NAMALWA (cell line): ENCODE measurements at regions not wholly inside any gene's neighbourhood (a gene's known extent, or its start where the extent isn't known, plus 50 kb on each side); places are given as distances from the start of the nearest gene placed in this dataset.
"Not testable (repeated sequence)": the region's sequence is repeated elsewhere in the genome, so short reads cannot be mapped to it uniquely, and the experiment has no call there.

Experiments used
- DNase-seq: peaks from one replicate; pipeline ENCODE4 v3.0.0-alpha.2; 2015; ENCODE audit warnings: low spot score

GRCh38 chr13:81379183-81379582 is 1038.3 kb upstream of the SPRY2 start:
- DNase-seq: no peak

GRCh38 chr13:81377921-81378320 is 1037.0 kb upstream of the SPRY2 start:
- DNase-seq: no peak

GRCh38 chr13:81375709-81376108 is 1034.8 kb upstream of the SPRY2 start:
- no peak for DNase-seq

- not testable (repeated sequence) for DNase-seq
Observed at GRCh38 chr13:81362711-81363110, 1021.8 kb upstream of the SPRY2 start.

- no peak for DNase-seq
Observed at GRCh38 chr13:81350056-81350455, 1009.1 kb upstream of the SPRY2 start.

DNA sequence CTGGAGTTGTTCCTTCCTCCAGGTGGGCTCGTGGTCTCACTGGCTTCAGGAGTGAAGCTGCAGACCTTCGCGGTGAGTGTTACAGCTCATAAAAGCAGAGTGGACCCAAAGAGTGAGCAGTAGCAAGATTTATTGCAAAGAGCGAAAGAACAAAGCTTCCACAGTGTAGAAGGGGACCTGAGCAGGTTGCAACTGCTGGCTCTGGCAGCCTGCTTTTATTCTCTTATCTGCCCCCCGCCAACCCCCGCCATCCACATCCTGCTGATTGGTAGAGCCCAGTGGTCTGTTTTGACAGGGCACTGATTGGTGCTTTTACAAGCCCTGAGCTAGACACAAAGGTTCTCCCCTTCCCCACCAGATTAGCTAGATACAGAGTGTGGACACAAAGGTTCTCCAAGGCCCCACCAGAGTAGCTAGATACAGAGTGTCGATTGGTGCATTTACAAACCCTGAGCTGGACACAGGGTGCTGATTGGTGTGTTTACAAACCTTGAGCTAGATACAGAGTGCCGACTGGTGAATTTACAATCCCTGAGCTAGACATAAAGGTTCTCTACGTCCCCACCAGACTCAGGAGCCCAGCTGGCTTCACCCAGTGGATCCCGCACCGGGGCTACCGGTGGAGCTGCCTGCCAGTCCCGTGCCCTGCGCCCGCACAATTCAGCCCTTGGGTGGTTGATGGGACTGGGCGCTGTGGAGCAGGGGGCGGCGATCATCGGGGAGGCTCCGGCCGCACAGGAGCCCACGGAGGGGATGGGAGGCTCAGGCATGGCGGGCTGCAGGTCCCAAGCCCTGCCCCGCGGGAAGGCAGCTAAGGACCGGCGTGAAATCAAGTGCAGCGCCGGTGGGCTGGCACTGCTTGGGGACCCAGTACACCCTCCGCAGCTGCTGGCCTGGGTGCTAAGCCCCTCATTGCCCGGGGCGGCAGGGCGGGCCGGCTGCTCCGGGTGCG is 999.5 kb upstream of the SPRY2 start:
- DNase-seq: not testable (repeated sequence)

DNA sequence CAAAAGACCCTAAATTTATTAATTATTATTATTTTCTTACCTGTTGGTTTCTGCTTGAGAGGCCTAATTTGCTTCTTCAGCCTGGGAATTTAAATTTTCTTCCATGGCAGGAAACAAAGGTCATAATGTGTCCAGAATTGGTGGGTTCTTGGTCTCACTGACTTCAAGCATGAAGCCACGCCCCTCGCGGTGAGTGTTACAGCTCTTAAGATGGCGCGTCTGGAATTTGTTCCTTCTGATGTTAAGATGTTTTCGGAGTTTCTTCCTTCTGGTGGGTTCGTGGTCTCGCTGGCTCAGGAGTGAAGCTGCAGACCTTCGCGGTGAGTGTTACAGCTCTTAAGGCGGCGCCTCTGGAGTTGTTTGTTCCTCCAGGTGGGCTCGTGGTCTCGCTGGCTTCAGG is 998.7 kb upstream of the SPRY2 start:
- DNase-seq: not testable (repeated sequence)

GRCh38 chr13:81334481-81334880 is 993.6 kb upstream of the SPRY2 start:
- DNase-seq: no peak

GRCh38 chr13:81326913-81327312 is 986.0 kb upstream of the SPRY2 start:
- no peak for DNase-seq

- DNase-seq: no peak
Observed at GRCh38 chr13:81320516-81320915, 979.6 kb upstream of the SPRY2 start.

- DNase-seq: no peak
Observed at GRCh38 chr13:81319351-81319750, 978.4 kb upstream of the SPRY2 start.

DNA sequence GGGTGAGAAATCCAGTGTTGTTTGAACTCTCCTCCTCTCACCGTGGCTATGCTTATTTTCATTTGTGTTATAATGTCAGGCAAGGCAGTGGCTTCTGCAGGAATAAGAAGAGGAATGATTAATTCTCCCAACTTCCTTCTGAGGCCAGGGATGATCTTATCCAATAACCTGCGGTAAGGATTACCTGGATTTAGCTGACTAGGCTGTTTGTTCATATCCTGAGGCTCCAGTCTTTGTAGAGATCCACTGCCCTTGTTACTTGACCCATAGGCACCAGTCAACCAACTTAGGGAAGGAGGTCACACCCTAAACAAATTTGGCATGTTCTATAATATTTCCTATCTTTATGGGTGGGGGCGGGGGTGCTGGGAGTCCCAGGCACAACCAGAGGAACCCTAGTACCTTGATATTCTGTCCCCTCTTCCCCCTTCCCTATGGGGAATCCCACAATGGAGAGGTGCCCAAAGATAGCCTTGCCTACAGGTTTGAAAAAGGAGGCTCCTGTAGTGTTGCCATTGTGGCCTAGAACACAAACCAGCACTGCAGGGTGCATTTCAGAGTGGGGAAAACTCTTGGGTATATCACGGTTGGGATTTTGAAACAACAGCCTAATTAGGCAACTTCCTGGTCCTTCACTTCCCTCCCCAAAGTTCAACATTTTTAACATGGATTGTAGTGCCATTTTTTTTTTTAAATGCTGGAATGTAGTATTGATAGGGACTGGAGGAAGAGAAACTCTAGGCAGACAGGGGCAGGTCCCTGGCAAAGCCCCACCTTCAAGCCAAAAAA is 977.5 kb upstream of the SPRY2 start:
- no peak for DNase-seq

- DNase-seq: no peak
Observed at GRCh38 chr13:81314461-81314860, 973.5 kb upstream of the SPRY2 start.

- no peak for DNase-seq
Observed at GRCh38 chr13:81305928-81306327, 965.0 kb upstream of the SPRY2 start.

- no peak for DNase-seq
Observed at GRCh38 chr13:81304121-81304659, 963.3 kb upstream of the SPRY2 start.

DNA sequence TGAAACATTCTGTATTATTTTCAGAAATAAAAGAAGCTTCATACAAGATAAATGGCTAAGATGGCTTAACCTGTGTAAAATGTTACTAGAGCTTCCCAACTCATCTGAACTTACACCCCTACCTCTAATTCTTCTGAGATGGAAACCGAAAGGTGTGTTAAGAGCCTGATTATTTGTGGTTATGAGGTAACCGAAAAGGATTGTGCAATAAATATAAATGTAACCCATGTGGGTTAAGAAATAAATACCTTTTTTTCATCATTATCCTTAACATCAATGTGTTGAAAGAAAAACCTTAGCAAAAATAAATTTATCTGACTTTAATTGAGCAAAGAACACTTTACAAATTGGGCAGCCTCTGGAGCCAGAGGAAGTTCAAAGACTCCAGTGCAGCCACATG is 961.8 kb upstream of the SPRY2 start:
- no peak for DNase-seq

DNA sequence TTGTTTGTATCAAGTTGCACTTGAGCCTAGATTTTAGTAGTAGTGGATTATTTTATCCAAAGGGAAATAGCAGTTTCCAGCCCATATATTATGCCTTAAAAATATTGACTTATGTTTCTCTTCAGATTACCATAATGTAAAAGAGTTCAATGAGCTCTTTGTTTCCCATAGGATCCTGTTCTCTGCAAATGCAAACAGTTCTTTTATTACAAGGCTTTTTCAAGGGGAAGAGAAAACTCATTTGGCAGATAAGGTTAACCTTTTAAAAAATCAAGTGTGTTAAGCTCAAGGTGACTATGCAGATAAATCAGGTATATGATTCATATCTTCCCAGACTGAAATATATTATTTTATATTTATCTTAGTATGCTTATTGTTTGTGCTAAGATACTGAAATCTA is 961.2 kb upstream of the SPRY2 start:
- no peak for DNase-seq

- DNase-seq: no peak
Observed at GRCh38 chr13:81295177-81295576, 954.3 kb upstream of the SPRY2 start.

DNA sequence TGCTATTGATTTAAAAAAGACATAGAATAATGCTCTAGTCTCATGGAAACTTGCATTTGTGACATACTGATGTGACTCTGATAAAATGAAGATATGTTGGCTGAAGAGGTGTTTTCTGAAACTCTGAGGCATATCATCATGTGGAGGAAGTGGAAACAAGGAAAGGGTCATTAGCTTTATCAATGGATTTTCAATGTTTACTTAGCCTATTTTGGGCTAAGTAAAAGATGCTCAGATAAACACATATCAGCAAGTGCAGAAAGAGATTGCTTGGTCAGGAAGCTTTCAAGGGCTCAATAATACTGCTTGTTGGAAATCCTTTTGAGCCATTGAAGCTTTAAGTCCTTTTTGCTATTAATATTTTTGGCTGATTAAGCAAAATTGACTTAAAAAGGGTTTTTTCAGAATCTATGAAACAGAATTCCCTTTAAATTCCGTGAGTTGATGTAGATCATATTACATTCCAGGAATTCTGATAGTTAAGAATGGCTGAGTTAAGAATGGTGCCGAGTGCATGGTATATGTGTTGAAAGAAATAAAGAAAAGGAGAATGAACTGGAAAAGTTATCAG is 952.8 kb upstream of the SPRY2 start:
- no peak for DNase-seq

DNA sequence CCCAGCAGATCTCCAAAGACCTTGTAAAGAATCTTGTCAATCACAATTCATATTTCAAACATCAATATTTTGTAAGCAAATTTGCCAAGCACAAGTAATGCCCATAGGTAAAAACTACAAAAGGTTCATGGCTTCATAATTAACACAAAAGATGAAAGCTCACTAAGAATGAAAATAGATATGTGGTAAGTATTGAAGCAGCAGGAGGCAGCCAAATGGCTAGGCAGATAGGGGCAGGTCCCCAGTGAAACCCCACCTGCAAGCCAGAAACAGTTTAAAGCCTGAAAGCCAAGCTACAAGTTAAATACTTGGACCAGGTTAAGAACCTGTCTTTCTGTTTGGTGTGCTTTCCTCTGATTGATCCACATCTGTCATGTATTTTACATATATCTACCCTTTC is 942.6 kb upstream of the SPRY2 start:
- DNase-seq: no peak

- no peak for DNase-seq
Observed at GRCh38 chr13:81283062-81283461, 942.1 kb upstream of the SPRY2 start.

DNA sequence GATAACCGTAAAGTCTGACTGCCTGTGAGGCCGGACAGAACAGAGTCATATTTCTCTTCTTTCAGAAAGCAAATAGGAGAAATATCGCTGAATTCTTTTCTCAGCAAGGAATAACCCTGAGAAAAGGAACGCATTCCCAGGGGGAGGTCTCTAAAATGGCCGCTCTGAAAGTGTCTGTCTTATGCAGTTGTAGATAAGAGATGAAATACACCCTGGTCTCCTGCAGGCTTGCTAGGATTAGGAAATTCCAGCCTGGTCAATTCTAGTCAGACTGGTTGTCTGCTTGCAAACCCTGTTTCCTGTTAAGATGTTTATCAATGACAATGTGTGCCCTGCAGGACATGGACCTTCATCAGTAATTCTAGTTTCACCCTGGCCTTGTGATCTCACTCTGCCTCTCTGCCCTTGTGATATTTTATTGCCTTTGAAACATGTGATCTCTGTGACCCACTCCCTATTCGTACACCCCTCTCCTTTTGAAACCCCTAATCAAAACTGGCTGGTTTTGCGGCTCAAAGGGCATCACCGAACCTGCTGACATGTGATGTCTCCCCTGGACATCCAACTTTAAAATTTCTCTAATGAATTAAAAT is 934.8 kb upstream of the SPRY2 start:
- DNase-seq: no peak
